ENCODE measurements at regions not wholly inside any gene's neighbourhood (a gene's known extent, or its start where the extent isn't known, plus 50 kb on each side); places are given as distances from the start of the nearest gene placed in this dataset.

- WGBS, 2 donors, result 79 to 82% methylated on average over 15 to 16 of the region's 16 CpGs
- H3K36me3 ChIP-seq, result no peaks in the 10 kb centered on the region
- no peaks in the 10 kb centered on the region for H3K4me1 ChIP-seq
- peak in 1 of 6 donors; percentile 11 for DNase-seq
- no peaks in the 10 kb centered on the region for H3K27me3 ChIP-seq
- intact Hi-C loops (cut with DNase I), result no loop called here
- ATAC-seq, result no peak
- H3K27ac ChIP-seq, result no peak overlapping the region
- H3K9me3 ChIP-seq, result no peaks in the 10 kb centered on the region
- no peak overlapping the region for H3K4me3 ChIP-seq
- TF ChIP-seq, protein P1, sequence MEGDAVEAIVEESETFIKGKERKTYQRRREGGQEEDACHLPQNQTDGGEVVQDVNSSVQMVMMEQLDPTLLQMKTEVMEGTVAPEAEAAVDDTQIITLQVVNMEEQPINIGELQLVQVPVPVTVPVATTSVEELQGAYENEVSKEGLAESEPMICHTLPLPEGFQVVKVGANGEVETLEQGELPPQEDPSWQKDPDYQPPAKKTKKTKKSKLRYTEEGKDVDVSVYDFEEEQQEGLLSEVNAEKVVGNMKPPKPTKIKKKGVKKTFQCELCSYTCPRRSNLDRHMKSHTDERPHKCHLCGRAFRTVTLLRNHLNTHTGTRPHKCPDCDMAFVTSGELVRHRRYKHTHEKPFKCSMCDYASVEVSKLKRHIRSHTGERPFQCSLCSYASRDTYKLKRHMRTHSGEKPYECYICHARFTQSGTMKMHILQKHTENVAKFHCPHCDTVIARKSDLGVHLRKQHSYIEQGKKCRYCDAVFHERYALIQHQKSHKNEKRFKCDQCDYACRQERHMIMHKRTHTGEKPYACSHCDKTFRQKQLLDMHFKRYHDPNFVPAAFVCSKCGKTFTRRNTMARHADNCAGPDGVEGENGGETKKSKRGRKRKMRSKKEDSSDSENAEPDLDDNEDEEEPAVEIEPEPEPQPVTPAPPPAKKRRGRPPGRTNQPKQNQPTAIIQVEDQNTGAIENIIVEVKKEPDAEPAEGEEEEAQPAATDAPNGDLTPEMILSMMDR (IDR thresholded peaks at IDR 0.05), result no peak
- no peak for FAIRE-seq
Measured at GRCh38 chr2:240296476-240297255, 138.8 kb upstream of the GPC1 start.

DNA sequence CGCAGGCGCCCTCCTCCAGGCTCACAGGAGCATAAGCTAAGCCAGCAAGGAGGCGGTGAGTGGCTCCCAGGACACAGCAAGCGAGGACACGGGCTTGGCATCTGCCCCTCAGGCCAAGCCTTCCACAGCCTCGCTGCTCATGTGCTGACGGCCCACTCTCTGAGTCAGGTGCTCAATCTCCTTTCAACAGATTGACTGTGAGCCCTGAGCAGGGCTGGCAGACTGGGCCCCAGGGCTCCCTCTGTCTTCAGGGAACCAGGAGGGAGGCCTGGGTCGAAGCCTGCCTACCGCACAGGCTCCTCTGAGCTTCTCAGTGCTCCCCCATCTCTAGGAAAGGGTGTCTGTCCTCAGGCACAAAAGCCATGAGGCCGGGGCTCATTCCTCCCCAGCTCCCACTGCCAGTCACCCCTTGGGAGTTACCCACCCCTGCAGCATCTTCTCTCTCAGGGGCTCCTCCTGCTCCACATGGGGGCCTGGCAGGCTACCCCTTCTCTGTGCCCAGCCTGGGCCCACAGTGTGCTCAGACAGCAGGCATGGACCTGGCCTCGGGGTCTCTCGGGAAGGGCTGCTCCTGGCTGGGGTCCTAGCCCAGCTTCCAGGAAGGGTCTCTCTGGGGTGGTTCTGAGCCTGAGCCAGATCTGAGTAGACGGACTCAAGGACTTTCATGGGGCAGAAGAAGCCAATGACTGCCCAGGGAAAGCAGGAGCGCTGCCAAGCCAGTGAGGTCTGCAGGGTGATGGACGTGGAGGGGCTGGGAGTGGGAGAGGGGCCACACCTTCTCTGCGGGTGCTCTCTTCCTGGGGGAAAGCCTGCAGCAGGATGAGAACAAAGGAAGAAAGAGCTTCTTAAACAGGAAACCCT, 138.0 kb upstream of the GPC1 start:
- WGBS, 2 donors, result 78 to 84% methylated on average over 16 of the region's 16 CpGs
- Histone ChIP-seq H3K4me3 (no peak overlapping the region), H3K9me3 (no peaks in the 10 kb centered on the region), H3K4me1 (no peaks in the 10 kb centered on the region), H3K27me3 (no peaks in the 10 kb centered on the region), H3K27ac (no peak overlapping the region), H3K36me3 (no peaks in the 10 kb centered on the region)
- no peak for ATAC-seq
- TF ChIP-seq, protein P1 (IDR thresholded peaks at IDR 0.05), result no peak
- peak in 1 of 6 donors; percentile 44 for DNase-seq
- intact Hi-C loops (cut with DNase I), result no loop called here
- no peak for FAIRE-seq

DNA sequence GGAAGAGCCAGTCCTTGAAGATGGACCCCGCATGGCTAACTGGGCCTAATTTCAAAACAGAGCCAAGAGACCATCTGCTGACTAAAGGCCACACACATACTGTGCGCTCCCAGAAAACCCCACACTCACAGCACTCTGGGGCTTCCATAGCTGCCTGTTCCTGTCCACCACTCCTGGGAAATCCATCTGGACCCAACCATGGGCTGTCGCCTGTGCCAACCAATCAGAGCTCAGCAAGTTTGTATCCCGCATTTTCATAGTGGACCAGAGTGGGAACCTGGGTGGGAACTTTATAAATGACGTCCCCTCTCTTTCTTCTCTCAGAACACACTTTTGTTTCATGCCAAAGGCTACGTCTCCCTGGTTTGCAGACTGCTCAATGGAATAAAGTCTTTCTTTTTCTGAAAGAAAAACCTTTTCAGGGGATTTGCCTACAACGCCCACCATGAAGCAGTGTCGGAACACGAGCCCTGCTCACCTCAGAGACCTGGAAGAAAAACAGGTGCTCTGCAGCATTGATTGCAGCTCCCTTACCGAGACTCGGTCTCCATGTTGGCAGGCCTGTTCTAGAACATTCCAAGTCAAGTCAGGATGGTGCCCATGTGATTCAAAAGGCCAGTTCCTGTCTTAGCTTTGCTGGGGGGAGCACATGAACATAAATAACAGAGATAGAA, 137.2 kb upstream of the GPC1 start:
- intact Hi-C loops (cut with DNase I), result no loop called here

DNA sequence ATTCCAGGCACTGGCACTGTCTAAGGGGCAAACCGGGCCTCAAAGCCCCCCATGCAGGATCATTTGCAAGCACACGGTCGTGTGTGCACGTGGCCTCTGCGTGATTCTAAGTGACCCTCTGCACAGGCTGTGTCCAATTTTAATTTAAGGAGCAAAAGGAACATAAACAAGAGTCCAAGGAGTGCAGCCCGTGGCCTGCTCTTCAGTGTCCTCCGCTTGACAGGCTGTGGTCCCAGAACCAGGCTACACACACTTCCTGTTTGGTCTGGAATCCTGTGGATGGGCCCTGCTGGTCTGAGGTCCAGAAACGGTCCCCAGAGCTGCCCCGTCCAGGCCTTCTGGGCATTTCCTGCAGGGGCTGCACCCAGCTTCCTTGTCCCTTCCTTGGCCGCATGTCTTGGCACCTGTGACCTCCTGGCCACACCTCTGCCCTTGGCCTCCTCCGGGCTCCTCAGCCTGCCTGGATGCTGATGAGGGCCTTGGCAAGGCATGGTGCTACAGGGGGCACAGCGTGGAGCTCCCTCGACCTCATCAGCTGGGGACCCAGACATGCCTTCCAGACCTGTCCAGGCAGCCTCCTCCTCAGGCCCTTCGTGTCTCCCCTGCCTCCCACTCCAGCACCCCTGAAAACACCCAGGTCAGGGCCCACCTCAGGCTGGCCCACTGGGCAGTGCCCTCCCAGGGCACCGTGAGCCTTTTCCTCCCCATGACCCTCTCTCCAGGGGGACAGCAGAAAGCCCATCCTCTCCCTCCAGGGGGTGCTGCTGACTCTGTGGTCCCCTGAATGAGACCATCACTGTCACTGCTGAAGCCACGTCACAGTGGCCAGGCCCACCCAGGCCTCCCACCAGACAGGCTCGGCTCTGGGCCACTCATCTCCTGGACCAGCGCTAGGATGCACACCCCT, 136.4 kb upstream of the GPC1 start:
- intact Hi-C loops (cut with DNase I), result no loop called here
- WGBS, 2 donors, result 85 to 91% methylated on average over 18 of the region's 18 CpGs
- Histone ChIP-seq H3K9me3 (no peaks in the 10 kb centered on the region), H3K27me3 (no peaks in the 10 kb centered on the region), H3K36me3 (no peaks in the 10 kb centered on the region), H3K4me3 (no peak overlapping the region), H3K27ac (no peak overlapping the region), H3K4me1 (no peaks in the 10 kb centered on the region)
- ATAC-seq (no peak), FAIRE-seq (no peak), DNase-seq (peak in 1 of 6 donors; percentile 39)
- TF ChIP-seq, protein P1 (IDR thresholded peaks at IDR 0.05), result no peak

More for the DNA sequence above, 137.2 kb upstream of the GPC1 start:
- no peak overlapping the region for H3K4me3 ChIP-seq
- no peaks in the 10 kb centered on the region for H3K36me3 ChIP-seq
- TF ChIP-seq, protein P1 (IDR thresholded peaks at IDR 0.05), result no peak
- ATAC-seq (no peak), DNase-seq (peak in 1 of 6 donors; percentile 13), FAIRE-seq (no peak)
- 91 to 93% methylated on average over 11 of the region's 11 CpGs for WGBS, 2 donors
- no peaks in the 10 kb centered on the region for H3K27me3 ChIP-seq
- no peak overlapping the region for H3K27ac ChIP-seq
- no peaks in the 10 kb centered on the region for H3K4me1 ChIP-seq
- no peaks in the 10 kb centered on the region for H3K9me3 ChIP-seq

Measured in pancreas (tissue), 10 donors.